ENCODE measurements at regions not wholly inside any gene's neighbourhood (a gene's known extent, or its start where the extent isn't known, plus 50 kb on each side); places are given as distances from the start of the nearest gene placed in this dataset.

- H3K4me2 ChIP-seq: peak overlapping the region; percentile 16; the same call in 1 of the 3 replicates
- DNase-seq (ENCODE audit: low read depth in 1 of 2, low spot score in 1 of 2): peak in 1 of 2 experiments; percentile 43
- H3K4me1 ChIP-seq: peaks cover 7% of the 10 kb centered on the region; the same call in 1 of the 3 replicates
- TF ChIP-seq RAD21 (conservative IDR thresholded peaks at IDR 0.05 in 1 of 2, IDR thresholded peaks at IDR 0.05 in 1 of 2): no peak
- TF ChIP-seq, protein P1, sequence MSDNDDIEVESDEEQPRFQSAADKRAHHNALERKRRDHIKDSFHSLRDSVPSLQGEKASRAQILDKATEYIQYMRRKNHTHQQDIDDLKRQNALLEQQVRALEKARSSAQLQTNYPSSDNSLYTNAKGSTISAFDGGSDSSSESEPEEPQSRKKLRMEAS (IDR thresholded peaks at IDR 0.05): peak; percentile 22; the same call in 1 of the 2 replicates
- TF ChIP-seq RARB (CRISPR knock-in tag; IDR thresholded peaks at IDR 0.05): no peak
- no peak for TF ChIP-seq FOSL2 (IDR thresholded peaks at IDR 0.05)
- peak; percentile 64 for TF ChIP-seq FOSL2 (CRISPR knock-in tag; IDR thresholded peaks at IDR 0.05)
- no peak for TF ChIP-seq FOSB (CRISPR knock-in tag; IDR thresholded peaks at IDR 0.05)
- no peak for TF ChIP-seq EP300 (IDR thresholded peaks at IDR 0.05)
- TF ChIP-seq ZFP36 (IDR thresholded peaks at IDR 0.05; ENCODE audit: borderline replicate concordance, partially characterized antibody): no peak
- TF ChIP-seq HOXA7 (CRISPR knock-in tag; IDR thresholded peaks at IDR 0.05): no peak
- TF ChIP-seq EHMT2 (IDR thresholded peaks at IDR 0.05; ENCODE audit: low read depth): no peak
- no peak for TF ChIP-seq PHF8 (IDR thresholded peaks at IDR 0.05; ENCODE audit: borderline replicate concordance, low read depth)
- no peak for TF ChIP-seq BHLHE40 (IDR thresholded peaks at IDR 0.05; ENCODE audit: low read depth, low read length)
- TF ChIP-seq, protein P2, sequence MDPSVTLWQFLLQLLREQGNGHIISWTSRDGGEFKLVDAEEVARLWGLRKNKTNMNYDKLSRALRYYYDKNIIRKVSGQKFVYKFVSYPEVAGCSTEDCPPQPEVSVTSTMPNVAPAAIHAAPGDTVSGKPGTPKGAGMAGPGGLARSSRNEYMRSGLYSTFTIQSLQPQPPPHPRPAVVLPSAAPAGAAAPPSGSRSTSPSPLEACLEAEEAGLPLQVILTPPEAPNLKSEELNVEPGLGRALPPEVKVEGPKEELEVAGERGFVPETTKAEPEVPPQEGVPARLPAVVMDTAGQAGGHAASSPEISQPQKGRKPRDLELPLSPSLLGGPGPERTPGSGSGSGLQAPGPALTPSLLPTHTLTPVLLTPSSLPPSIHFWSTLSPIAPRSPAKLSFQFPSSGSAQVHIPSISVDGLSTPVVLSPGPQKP (IDR thresholded peaks at IDR 0.05; ENCODE audit: low read depth, low read length): no peak
- TF ChIP-seq, protein P3, sequence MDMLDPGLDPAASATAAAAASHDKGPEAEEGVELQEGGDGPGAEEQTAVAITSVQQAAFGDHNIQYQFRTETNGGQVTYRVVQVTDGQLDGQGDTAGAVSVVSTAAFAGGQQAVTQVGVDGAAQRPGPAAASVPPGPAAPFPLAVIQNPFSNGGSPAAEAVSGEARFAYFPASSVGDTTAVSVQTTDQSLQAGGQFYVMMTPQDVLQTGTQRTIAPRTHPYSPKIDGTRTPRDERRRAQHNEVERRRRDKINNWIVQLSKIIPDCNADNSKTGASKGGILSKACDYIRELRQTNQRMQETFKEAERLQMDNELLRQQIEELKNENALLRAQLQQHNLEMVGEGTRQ (IDR thresholded peaks at IDR 0.05): peak; percentile 49
- TF ChIP-seq KDM1A (IDR thresholded peaks at IDR 0.05; ENCODE audit: low read depth): no peak
- no peak for TF ChIP-seq RCOR1 (IDR thresholded peaks at IDR 0.05; ENCODE audit: low read depth, low read length)
- no peak for TF ChIP-seq MYC (IDR thresholded peaks at IDR 0.05; ENCODE audit: borderline replicate concordance, low read length)
- no peak for FAIRE-seq
- POLR2A ChIA-PET: no interaction called here
- no peak overlapping the region for H3K4me3 ChIP-seq
- CTCF ChIA-PET: interaction anchor here (1.0 kb wide), 2 partner anchors 13 to 16 kb away, joined by 3 read pairs; no protein-coding TSS in a partner anchor
- 56% methylated on average over 21 of the region's 24 CpGs for WGBS (ENCODE audit: missing lambda C conversion rate)
- peak; percentile 33 to 68; a peak in 4 of 6 replicates for ATAC-seq
- peak overlapping the region in 1 of 2 experiments; percentile 6; a peak in 2 of 6 replicates for H3K27ac ChIP-seq
- H3K9me3 ChIP-seq: no peaks in the 10 kb centered on the region
Measured at GRCh38 chr16:87145181-87146176, 171.7 kb downstream of the C16orf95 start.

DNA sequence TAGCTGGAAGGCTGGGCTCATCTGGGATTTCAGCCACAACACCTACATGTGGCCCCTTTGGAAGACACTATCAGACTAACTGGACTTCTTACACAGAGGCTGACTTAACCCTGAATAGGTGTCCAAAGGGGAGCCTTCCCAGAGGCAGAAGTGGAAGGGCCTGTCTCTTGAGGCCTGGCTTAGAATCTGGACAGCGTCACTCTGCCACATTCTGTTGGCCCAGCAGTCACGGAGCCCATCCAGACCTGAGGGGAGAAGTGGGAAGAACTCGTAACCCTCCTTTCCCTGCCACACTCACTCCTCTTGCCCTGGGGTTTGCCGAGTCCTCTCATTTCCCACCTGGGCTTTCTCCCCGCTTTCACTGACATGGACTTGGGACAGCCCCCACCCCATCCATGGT is 170.5 kb downstream of the C16orf95 start:
- WGBS (ENCODE audit: missing lambda C conversion rate): 83% methylated on average over 5 of the region's 5 CpGs
- H3K4me3 ChIP-seq: no peak overlapping the region
- DNase-seq (ENCODE audit: low read depth in 1 of 2, low spot score in 1 of 2) (no peak), ATAC-seq (no peak), FAIRE-seq (no peak)
- TF ChIP-seq POLR2A (IDR thresholded peaks at IDR 0.05; ENCODE audit: low read length) (no peak), FOXS1 (CRISPR knock-in tag; IDR thresholded peaks at IDR 0.05) (no peak), SREBF2 (IDR thresholded peaks at IDR 0.05) (no peak), EHF (CRISPR knock-in tag; IDR thresholded peaks at IDR 0.05) (no peak), HES2 (IDR thresholded peaks at IDR 0.05) (no peak), CEBPB (IDR thresholded peaks at IDR 0.05) (no peak), FOSB (CRISPR knock-in tag; IDR thresholded peaks at IDR 0.05) (no peak), KDM5A (IDR thresholded peaks at IDR 0.05) (no peak), HOXA7 (CRISPR knock-in tag; IDR thresholded peaks at IDR 0.05) (no peak), KDM1A (IDR thresholded peaks at IDR 0.05; ENCODE audit: low read depth) (no peak), BHLHE40 (IDR thresholded peaks at IDR 0.05; ENCODE audit: low read depth, low read length) (no peak), EHMT2 (IDR thresholded peaks at IDR 0.05; ENCODE audit: low read depth) (no peak), FOSL2 (IDR thresholded peaks at IDR 0.05) (no peak), FOSL2 (CRISPR knock-in tag; IDR thresholded peaks at IDR 0.05) (no peak), CTCF (IDR thresholded peaks at IDR 0.05) (no peak), SMC3 (IDR thresholded peaks at IDR 0.05) (no peak), PHF8 (IDR thresholded peaks at IDR 0.05; ENCODE audit: borderline replicate concordance, low read depth) (no peak)
- TF ChIP-seq, protein P4, sequence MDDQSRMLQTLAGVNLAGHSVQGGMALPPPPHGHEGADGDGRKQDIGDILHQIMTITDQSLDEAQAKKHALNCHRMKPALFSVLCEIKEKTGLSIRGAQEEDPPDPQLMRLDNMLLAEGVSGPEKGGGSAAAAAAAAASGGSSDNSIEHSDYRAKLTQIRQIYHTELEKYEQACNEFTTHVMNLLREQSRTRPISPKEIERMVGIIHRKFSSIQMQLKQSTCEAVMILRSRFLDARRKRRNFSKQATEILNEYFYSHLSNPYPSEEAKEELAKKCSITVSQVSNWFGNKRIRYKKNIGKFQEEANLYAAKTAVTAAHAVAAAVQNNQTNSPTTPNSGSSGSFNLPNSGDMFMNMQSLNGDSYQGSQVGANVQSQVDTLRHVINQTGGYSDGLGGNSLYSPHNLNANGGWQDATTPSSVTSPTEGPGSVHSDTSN (IDR thresholded peaks at IDR 0.05): no peak
- peaks cover 7% of the 10 kb centered on the region; the same call in 1 of the 3 replicates for H3K4me1 ChIP-seq
- ChIA-PET CTCF (no interaction called here), POLR2A (no interaction called here)
- H3K27ac ChIP-seq: no peak overlapping the region
- no peak overlapping the region for H3K4me2 ChIP-seq
- no peaks in the 10 kb centered on the region for H3K9me3 ChIP-seq

All from A549 (cell line).